ENCODE measurements at regions not wholly inside any gene's neighbourhood (a gene's known extent, or its start where the extent isn't known, plus 50 kb on each side); places are given as distances from the start of the nearest gene placed in this dataset.

DNA sequence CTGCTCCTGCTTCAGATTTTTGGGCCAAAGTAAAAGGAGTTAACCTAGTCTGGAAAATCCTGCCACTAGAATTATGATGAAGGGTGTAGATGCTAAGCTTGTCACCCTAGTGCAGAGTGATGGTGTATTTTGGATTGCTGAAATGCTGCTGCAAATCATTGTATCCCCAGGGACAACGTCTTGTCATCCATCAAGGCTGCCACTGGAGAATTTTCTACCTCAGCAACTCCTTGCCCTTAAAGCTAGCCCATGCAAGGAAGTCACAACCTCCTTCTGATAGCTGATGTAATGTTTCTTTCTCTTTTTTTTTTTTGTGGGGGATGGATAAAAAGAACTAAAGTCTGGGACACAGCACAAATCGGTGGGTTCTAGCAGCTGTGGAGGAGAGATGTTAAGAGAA is 139.4 kb upstream of the FRMD6 start:
- peaks cover 0 to 4% of the 10 kb centered on the region in 2 donors for H3K9me3 Mint-ChIP-seq
- no peak overlapping the region for H3K4me3 Mint-ChIP-seq
- H3K36me3 Mint-ChIP-seq (ENCODE audit: insufficient read depth in 2 of 2), result no peaks in the 10 kb centered on the region
- H3K27me3 Mint-ChIP-seq (ENCODE audit: low read depth), result peaks cover 6% of the 10 kb centered on the region
- no peaks in the 10 kb centered on the region for H3K4me1 Mint-ChIP-seq (ENCODE audit: low read depth)
- ATAC-seq (replicated peaks in 1 of 2) (no peak), DNase-seq (no peak)
- no peak overlapping the region for H3K27ac Mint-ChIP-seq

GRCh38 chr14:51513281-51513680 is 138.4 kb upstream of the FRMD6 start:
- Mint-ChIP-seq H3K27me3 (ENCODE audit: low read depth) (peaks cover 3% of the 10 kb centered on the region), H3K27ac (no peak overlapping the region), H3K9me3 (peaks cover 0 to 4% of the 10 kb centered on the region in 2 donors), H3K4me1 (ENCODE audit: low read depth) (no peaks in the 10 kb centered on the region), H3K36me3 (ENCODE audit: insufficient read depth in 2 of 2) (no peaks in the 10 kb centered on the region), H3K4me3 (no peak overlapping the region)
- no peak for ATAC-seq (replicated peaks in 1 of 2)
- no peak for DNase-seq

- no peak overlapping the region for H3K4me3 Mint-ChIP-seq
- no peak for DNase-seq
- H3K36me3 Mint-ChIP-seq (ENCODE audit: insufficient read depth in 2 of 2), result no peaks in the 10 kb centered on the region
- no peaks in the 10 kb centered on the region for H3K27me3 Mint-ChIP-seq (ENCODE audit: low read depth)
- no peaks in the 10 kb centered on the region for H3K4me1 Mint-ChIP-seq (ENCODE audit: low read depth)
- H3K9me3 Mint-ChIP-seq, result peaks cover 0 to 4% of the 10 kb centered on the region in 2 donors
- no peak overlapping the region for H3K27ac Mint-ChIP-seq
- ATAC-seq (replicated peaks in 1 of 2), result no peak
Measured at GRCh38 chr14:51513933-51514332, 137.8 kb upstream of the FRMD6 start.

DNA sequence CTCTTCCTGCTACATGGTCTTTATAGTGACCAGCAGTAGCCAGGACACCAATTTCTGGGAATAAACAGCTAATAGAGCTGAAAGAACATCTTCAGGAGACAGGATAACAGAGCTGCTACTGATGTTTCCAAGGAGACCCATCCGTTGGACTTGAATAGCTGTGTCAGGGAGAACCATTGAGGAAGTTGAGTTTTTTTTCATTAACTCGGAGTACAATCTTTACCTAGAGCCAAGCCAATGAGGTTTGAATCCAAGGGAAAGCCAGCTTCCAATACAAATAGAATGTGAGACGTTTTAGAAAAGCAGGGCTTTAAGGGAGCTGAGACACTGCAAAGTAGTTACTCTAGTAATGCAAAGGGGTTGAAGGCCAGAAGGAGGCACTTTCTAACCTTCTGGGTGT is 136.1 kb upstream of the FRMD6 start:
- DNase-seq (no peak), ATAC-seq (replicated peaks in 1 of 2) (no peak)
- Mint-ChIP-seq H3K9me3 (peaks cover 0 to 4% of the 10 kb centered on the region in 2 donors), H3K4me3 (no peak overlapping the region), H3K27me3 (ENCODE audit: low read depth) (no peaks in the 10 kb centered on the region), H3K4me1 (ENCODE audit: low read depth) (no peaks in the 10 kb centered on the region), H3K27ac (no peak overlapping the region), H3K36me3 (ENCODE audit: insufficient read depth in 2 of 2) (no peaks in the 10 kb centered on the region)

GRCh38 chr14:51516706-51517395 is 134.9 kb upstream of the FRMD6 start:
- Mint-ChIP-seq H3K27me3 (ENCODE audit: low read depth) (no peaks in the 10 kb centered on the region), H3K4me3 (no peak overlapping the region), H3K27ac (no peak overlapping the region), H3K9me3 (no peaks in the 10 kb centered on the region), H3K36me3 (ENCODE audit: insufficient read depth in 2 of 2) (no peaks in the 10 kb centered on the region), H3K4me1 (ENCODE audit: low read depth) (no peaks in the 10 kb centered on the region)
- DNase-seq (no peak), ATAC-seq (replicated peaks in 1 of 2) (no peak)

- Mint-ChIP-seq H3K4me1 (ENCODE audit: low read depth) (no peaks in the 10 kb centered on the region), H3K27ac (no peak overlapping the region), H3K36me3 (ENCODE audit: insufficient read depth in 2 of 2) (no peaks in the 10 kb centered on the region), H3K27me3 (ENCODE audit: low read depth) (no peaks in the 10 kb centered on the region), H3K9me3 (no peaks in the 10 kb centered on the region), H3K4me3 (no peak overlapping the region)
- ATAC-seq (replicated peaks in 1 of 2), result no peak
- no peak for DNase-seq
Measured at GRCh38 chr14:51518280-51518679, 133.4 kb upstream of the FRMD6 start.

DNA sequence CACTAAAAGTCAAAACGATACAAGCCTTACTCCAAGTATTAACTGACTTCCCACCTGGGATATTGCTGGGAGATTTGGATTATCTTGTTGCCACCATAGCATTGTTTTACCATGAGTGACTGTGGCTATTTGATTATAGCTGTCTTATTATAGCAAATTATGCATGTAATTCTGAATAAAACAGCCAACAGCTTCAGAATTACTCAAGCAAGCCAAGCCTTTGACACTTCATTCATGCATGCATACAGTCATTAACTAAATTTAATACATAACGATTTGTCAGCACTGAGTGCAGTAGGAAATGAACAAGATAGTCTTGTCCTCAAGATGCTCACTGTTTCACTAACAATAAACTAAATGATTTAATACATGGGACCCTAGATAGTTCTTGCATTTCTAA is 133.0 kb upstream of the FRMD6 start:
- ATAC-seq (replicated peaks in 1 of 2), result no peak
- H3K36me3 Mint-ChIP-seq (ENCODE audit: insufficient read depth in 2 of 2), result no peaks in the 10 kb centered on the region
- H3K4me3 Mint-ChIP-seq, result no peak overlapping the region
- DNase-seq, result no peak
- H3K9me3 Mint-ChIP-seq, result no peaks in the 10 kb centered on the region
- no peaks in the 10 kb centered on the region for H3K4me1 Mint-ChIP-seq (ENCODE audit: low read depth)
- H3K27ac Mint-ChIP-seq, result no peak overlapping the region
- H3K27me3 Mint-ChIP-seq (ENCODE audit: low read depth), result no peaks in the 10 kb centered on the region

DNA sequence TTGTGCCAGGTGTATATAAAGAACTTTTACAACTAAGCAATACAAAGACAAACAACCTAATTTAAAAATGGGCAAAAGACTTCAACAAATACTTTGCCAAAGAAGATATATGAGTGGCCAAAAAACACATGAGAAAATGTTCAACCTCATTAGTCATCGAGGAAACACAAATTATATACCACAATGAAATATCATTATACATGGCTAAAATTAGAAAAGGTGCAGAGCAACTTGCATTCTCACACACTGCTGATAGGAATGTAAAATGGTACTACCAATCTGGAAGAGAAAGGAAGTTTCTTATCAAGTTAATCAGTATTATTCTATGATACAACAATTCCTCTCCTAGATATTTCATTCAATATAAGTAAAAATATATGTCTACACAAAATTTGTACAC is 131.6 kb upstream of the FRMD6 start:
- Mint-ChIP-seq H3K27me3 (ENCODE audit: low read depth) (no peaks in the 10 kb centered on the region), H3K36me3 (ENCODE audit: insufficient read depth in 2 of 2) (no peaks in the 10 kb centered on the region), H3K9me3 (no peaks in the 10 kb centered on the region), H3K27ac (no peak overlapping the region), H3K4me1 (ENCODE audit: low read depth) (no peaks in the 10 kb centered on the region), H3K4me3 (no peak overlapping the region)
- DNase-seq (no peak), ATAC-seq (replicated peaks in 1 of 2) (no peak)

DNA sequence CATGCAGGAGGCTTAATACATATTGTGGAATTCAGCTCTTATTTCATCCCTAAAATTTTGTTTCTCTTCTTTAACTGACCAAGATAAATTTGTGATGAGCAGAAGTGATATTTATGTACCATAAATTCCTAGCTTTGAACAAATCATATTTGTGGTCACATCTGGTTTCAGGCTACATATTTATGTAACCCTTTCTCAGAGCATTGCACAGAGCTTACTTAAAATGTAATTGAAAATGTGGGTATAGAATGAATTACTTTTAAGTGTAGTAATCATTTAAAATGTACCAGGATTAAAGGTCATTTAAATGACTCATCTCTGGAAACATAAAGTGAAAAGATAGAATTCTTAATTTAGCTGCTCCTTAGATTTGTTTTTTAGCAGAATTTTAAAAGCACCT is 129.9 kb upstream of the FRMD6 start:
- DNase-seq (no peak), ATAC-seq (replicated peaks in 1 of 2) (no peak)
- Mint-ChIP-seq H3K4me1 (ENCODE audit: low read depth) (no peaks in the 10 kb centered on the region), H3K27ac (no peak overlapping the region), H3K27me3 (ENCODE audit: low read depth) (no peaks in the 10 kb centered on the region), H3K9me3 (no peaks in the 10 kb centered on the region), H3K4me3 (no peak overlapping the region), H3K36me3 (ENCODE audit: insufficient read depth in 2 of 2) (no peaks in the 10 kb centered on the region)

GRCh38 chr14:51523243-51523642 is 128.5 kb upstream of the FRMD6 start:
- no peak for DNase-seq
- no peak for ATAC-seq (replicated peaks in 1 of 2)
- Mint-ChIP-seq H3K4me3 (no peak overlapping the region), H3K9me3 (no peaks in the 10 kb centered on the region), H3K4me1 (ENCODE audit: low read depth) (no peaks in the 10 kb centered on the region), H3K27me3 (ENCODE audit: low read depth) (no peaks in the 10 kb centered on the region), H3K27ac (no peak overlapping the region), H3K36me3 (ENCODE audit: insufficient read depth in 2 of 2) (no peaks in the 10 kb centered on the region)

- Mint-ChIP-seq H3K4me1 (ENCODE audit: low read depth) (no peaks in the 10 kb centered on the region), H3K36me3 (ENCODE audit: insufficient read depth in 2 of 2) (no peaks in the 10 kb centered on the region), H3K9me3 (no peaks in the 10 kb centered on the region), H3K27me3 (ENCODE audit: low read depth) (no peaks in the 10 kb centered on the region), H3K4me3 (no peak overlapping the region), H3K27ac (no peak overlapping the region)
- ATAC-seq (replicated peaks in 1 of 2) (no peak), DNase-seq (no peak)
Measured at GRCh38 chr14:51525739-51526138, 126.0 kb upstream of the FRMD6 start.

DNA sequence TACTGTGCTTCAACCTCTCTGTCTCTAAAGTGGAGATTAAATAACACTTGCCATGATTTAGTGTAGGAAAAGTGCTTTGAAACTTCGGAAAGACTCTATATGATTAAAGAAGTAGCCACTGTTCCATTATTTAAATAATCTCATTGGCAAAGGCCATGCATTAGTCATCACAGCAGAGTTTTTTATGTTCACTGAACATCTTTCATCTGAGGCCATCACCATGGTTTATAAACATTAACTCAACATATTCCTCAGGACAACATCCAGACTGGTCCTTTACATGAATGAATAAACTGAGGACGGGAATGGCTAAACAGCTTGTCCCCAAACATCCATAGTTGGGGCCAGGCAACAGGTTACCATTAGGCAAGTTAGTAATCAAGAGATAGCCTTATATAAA is 124.6 kb upstream of the FRMD6 start:
- Mint-ChIP-seq H3K4me1 (ENCODE audit: low read depth) (no peaks in the 10 kb centered on the region), H3K27ac (no peak overlapping the region), H3K36me3 (ENCODE audit: insufficient read depth in 2 of 2) (no peaks in the 10 kb centered on the region), H3K27me3 (ENCODE audit: low read depth) (no peaks in the 10 kb centered on the region), H3K4me3 (no peak overlapping the region), H3K9me3 (no peaks in the 10 kb centered on the region)
- ATAC-seq (replicated peaks in 1 of 2) (no peak), DNase-seq (no peak)

DNA sequence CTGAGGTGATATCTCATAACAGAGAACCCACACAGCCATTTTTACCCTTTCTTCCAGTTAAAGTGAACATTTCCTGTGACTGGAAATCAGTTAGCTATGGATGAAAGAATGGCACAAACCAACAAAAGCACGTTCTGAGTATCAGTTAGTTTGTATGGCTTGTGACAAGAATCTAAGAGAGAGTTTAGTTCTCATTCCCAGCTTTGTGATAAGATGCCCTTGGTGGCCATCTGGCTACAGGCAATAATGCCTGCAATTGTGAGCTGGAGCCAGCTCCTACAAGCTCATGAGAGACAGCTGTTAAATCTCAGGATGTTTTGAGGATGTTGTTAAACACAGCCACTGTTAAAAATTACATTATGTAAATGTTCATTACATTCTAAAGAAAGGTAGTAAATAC is 122.0 kb upstream of the FRMD6 start:
- H3K9me3 Mint-ChIP-seq, result no peaks in the 10 kb centered on the region
- DNase-seq, result no peak
- no peaks in the 10 kb centered on the region for H3K36me3 Mint-ChIP-seq (ENCODE audit: insufficient read depth in 2 of 2)
- no peaks in the 10 kb centered on the region for H3K4me1 Mint-ChIP-seq (ENCODE audit: low read depth)
- no peaks in the 10 kb centered on the region for H3K27me3 Mint-ChIP-seq (ENCODE audit: low read depth)
- H3K4me3 Mint-ChIP-seq, result no peak overlapping the region
- H3K27ac Mint-ChIP-seq, result no peak overlapping the region
- no peak for ATAC-seq (replicated peaks in 1 of 2)

GRCh38 chr14:51533160-51533559 is 118.5 kb upstream of the FRMD6 start:
- DNase-seq, result no peak
- H3K4me3 Mint-ChIP-seq, result no peak overlapping the region
- peaks cover 0 to 2% of the 10 kb centered on the region in 2 donors for H3K9me3 Mint-ChIP-seq
- no peaks in the 10 kb centered on the region for H3K4me1 Mint-ChIP-seq (ENCODE audit: low read depth)
- no peak for ATAC-seq (replicated peaks in 1 of 2)
- H3K27ac Mint-ChIP-seq, result no peak overlapping the region
- no peaks in the 10 kb centered on the region for H3K36me3 Mint-ChIP-seq (ENCODE audit: insufficient read depth in 2 of 2)
- no peaks in the 10 kb centered on the region for H3K27me3 Mint-ChIP-seq (ENCODE audit: low read depth)
